Colonic mucosa (tissue), 4 donors: ENCODE measurements at regions not wholly inside any gene's neighbourhood (a gene's known extent, or its start where the extent isn't known, plus 50 kb on each side); places are given as distances from the start of the nearest gene placed in this dataset.

Experiments
- DNase-seq: peaks from one replicate; pipeline ENCODE4 v3.0.0-alpha.2; 2020
- H3K27ac ChIP-seq: fragments of 200-600 bp; one replicate; pipeline ENCODE4 v1.8.0; 2021
- H3K27me3 ChIP-seq: fragments of 200-600 bp; one replicate; pipeline ENCODE4 v1.8.0; 2021
- H3K36me3 ChIP-seq: fragments of 200-600 bp; one replicate; pipeline ENCODE4 v1.8.0; 2021
- H3K4me1 ChIP-seq: fragments of 200-600 bp; one replicate; pipeline ENCODE4 v1.8.0; 2021; ENCODE audit warnings: mild to moderate bottlenecking
- H3K4me3 ChIP-seq: fragments of 200-600 bp; one replicate; pipeline ENCODE4 v1.8.0; 2021
- H3K9ac ChIP-seq, 2 donors: one replicate each; pipeline ENCODE4 v1.7.0; 2013; ENCODE audit warnings: control low read depth in 2 of 2, low read depth in 2 of 2, low read length in 2 of 2
- H3K9me3 ChIP-seq: fragments of 200-600 bp; one replicate; pipeline ENCODE4 v1.8.0; 2021
- intact Hi-C: fragments of 100-400 bp; cut with DNase I; formaldehyde crosslinking; loops from one replicate; pipeline ENCODE4 v1.14.1; 2022
- TF ChIP-seq, protein P1 (sequence below): fragments of 200-600 bp; IDR thresholded peaks from one replicate; pipeline ENCODE4 v1.8.0; 2022; ENCODE audit warnings: antibody characterized with exemption, mild to moderate bottlenecking
- donor health status: healthy.
- donor health status: DM: no; HTN: no; CAD: no.
- donor health status: DM: no; HTN: no; CAD: no.

DNA sequence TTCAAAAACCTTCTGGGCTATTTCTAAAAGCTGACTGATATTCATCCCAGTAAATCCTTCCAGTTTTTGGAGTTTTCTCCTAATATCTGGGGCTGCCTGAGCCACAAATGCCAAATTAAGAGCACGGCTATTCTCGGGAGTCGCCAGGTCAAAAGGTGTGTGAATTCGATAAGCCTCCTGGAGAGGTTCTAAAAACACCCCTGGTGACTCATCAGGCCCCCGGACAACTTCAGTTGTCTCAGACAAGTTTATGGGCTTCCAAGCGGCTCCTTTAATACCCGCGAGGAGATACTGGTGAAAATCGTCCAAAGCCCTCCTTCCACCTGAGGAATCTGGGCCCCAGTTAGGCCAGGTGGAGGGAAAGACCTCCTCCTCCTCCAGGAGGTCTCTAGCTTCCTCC lies 677.1 kb downstream of the TMEM121 start:
- no peaks in the 10 kb centered on the region for H3K4me1 ChIP-seq
- no peak overlapping the region for H3K4me3 ChIP-seq
- no peaks in the 10 kb centered on the region for H3K27me3 ChIP-seq
- H3K9me3 ChIP-seq = no peaks in the 10 kb centered on the region
- H3K36me3 ChIP-seq = no peaks in the 10 kb centered on the region
- no peak overlapping the region for H3K27ac ChIP-seq
- TF ChIP-seq, protein P1, sequence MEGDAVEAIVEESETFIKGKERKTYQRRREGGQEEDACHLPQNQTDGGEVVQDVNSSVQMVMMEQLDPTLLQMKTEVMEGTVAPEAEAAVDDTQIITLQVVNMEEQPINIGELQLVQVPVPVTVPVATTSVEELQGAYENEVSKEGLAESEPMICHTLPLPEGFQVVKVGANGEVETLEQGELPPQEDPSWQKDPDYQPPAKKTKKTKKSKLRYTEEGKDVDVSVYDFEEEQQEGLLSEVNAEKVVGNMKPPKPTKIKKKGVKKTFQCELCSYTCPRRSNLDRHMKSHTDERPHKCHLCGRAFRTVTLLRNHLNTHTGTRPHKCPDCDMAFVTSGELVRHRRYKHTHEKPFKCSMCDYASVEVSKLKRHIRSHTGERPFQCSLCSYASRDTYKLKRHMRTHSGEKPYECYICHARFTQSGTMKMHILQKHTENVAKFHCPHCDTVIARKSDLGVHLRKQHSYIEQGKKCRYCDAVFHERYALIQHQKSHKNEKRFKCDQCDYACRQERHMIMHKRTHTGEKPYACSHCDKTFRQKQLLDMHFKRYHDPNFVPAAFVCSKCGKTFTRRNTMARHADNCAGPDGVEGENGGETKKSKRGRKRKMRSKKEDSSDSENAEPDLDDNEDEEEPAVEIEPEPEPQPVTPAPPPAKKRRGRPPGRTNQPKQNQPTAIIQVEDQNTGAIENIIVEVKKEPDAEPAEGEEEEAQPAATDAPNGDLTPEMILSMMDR = no peak
- no peak for DNase-seq
- no peak overlapping the region for H3K9ac ChIP-seq
- intact Hi-C loops = no loop called here

DNA sequence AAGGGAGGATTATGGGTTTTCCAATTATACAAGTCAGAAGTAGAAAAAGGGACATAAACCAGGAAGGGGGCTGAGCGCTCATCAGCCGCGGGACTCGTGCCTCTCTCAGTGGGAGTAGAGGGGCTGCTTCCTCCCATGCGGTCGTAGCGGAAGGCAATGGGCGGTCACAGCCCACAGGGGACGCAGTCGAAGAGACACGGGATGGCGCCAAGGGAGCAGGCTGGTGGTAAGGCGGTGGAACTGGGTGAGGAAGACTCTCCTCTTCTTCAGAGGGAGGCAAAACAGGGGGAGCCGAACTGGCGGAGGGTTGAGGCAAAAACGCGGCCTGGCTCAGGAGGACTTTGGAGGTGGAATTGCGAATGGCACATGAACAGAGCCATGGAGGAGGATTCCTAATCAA lies 677.7 kb downstream of the TMEM121 start:
- H3K9me3 ChIP-seq = no peaks in the 10 kb centered on the region
- no peak overlapping the region for H3K9ac ChIP-seq
- H3K4me1 ChIP-seq = no peaks in the 10 kb centered on the region
- H3K27ac ChIP-seq = no peak overlapping the region
- no peaks in the 10 kb centered on the region for H3K27me3 ChIP-seq
- TF ChIP-seq, protein P1 = no peak
- DNase-seq = no peak
- H3K4me3 ChIP-seq = no peak overlapping the region
- H3K36me3 ChIP-seq = no peaks in the 10 kb centered on the region
- intact Hi-C loops = no loop called here

DNA sequence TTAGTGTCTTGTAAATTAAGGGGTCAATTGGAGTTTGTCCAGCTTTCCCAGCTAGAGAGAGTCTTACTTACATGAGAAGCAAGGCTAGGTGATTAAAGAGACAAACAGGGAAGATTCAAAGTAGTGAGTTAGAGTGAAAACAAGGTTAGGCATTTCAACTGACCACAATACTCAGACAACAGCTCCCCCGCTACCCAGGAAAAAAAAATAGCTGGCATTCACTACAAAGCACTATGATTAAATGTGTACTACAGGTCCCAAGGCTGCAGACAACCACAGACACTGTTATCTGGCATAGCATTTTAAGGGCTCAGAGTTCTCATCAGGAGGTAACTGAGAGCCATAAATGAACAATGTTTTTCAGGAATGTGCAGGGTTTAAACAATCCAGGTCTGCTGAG lies 680.9 kb downstream of the TMEM121 start:
- Histone ChIP-seq H3K27me3 (no peaks in the 10 kb centered on the region), H3K4me1 (no peaks in the 10 kb centered on the region), H3K9me3 (no peaks in the 10 kb centered on the region), H3K9ac (no peak overlapping the region), H3K4me3 (no peak overlapping the region), H3K36me3 (no peaks in the 10 kb centered on the region), H3K27ac (no peak overlapping the region)
- intact Hi-C loops = no loop called here
- DNase-seq = no peak
- TF ChIP-seq, protein P1 = no peak

DNA sequence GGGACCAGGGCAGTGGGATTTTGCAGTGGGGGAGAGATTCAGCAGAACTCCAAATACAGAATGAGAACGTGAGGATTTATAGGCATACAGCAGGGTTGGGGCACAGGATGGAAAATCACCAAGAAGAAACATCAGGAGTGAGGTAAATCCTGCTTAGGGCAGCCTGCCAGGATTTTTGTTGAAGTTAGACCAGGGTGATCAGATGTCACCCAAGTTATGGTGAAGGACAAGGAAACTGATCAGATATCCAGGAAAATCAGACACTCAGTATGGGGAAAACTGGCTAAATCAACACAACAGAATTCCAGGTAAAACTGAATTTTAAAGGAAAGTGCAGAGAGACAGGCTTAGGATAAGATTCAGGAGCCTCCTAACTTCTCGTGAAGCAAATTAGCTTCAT lies 682.4 kb downstream of the TMEM121 start:
- Histone ChIP-seq H3K27me3 (no peaks in the 10 kb centered on the region), H3K4me1 (no peaks in the 10 kb centered on the region), H3K9me3 (no peaks in the 10 kb centered on the region), H3K27ac (no peak overlapping the region), H3K36me3 (no peaks in the 10 kb centered on the region), H3K4me3 (no peak overlapping the region), H3K9ac (no peak overlapping the region)
- no peak for DNase-seq
- intact Hi-C loops = no loop called here
- TF ChIP-seq, protein P1 = no peak

DNA sequence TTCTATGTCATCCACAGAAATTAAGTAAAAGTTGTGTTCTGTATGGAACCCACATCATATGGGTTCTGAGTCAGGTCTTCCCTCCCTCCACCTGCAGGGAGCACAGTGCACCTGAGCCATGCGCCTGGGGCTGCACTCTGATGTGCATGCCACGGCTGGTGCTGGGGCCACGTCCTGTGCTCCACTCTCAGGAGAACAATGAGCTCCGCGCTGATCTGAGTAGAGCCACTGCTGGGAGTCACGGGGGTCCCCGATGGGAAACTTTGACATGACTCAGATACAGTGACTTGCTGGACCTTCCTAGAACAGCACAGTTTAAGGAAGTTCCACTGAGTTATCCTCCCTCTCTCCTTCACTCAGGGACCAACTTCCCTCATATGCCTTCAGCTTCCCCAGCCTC lies 683.4 kb downstream of the TMEM121 start:
- no peak for DNase-seq
- Histone ChIP-seq H3K9me3 (no peaks in the 10 kb centered on the region), H3K4me1 (no peaks in the 10 kb centered on the region), H3K36me3 (no peaks in the 10 kb centered on the region), H3K27me3 (no peaks in the 10 kb centered on the region), H3K9ac (no peak overlapping the region), H3K4me3 (no peak overlapping the region), H3K27ac (no peak overlapping the region)
- TF ChIP-seq, protein P1 = no peak
- intact Hi-C loops = no loop called here

DNA sequence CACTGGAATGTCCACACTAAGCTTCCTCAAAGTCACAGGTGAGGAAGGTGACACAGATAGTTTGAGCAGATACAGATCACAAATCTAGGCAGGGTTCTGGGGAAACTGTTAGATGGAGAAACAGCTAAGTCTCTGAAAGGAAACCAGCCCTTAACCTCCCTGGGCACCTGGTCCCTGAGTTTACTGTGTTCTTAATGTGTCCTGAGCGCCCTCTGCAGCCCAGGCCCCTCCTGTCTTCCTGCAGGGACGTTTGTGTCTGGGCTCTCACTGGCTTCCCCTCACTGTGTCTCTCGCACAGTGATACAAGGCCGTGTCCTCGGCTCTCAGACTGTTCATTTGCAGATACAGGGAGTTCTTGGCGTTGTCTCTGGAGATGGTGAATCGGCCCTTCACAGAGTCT lies 684.3 kb downstream of the TMEM121 start:
- no peak overlapping the region for H3K4me3 ChIP-seq
- no peak overlapping the region for H3K9ac ChIP-seq
- H3K27ac ChIP-seq = no peak overlapping the region
- H3K9me3 ChIP-seq = no peaks in the 10 kb centered on the region
- DNase-seq = no peak
- H3K4me1 ChIP-seq = no peaks in the 10 kb centered on the region
- no peaks in the 10 kb centered on the region for H3K36me3 ChIP-seq
- TF ChIP-seq, protein P1 = no peak
- H3K27me3 ChIP-seq = no peaks in the 10 kb centered on the region
- intact Hi-C loops = no loop called here
